Keratinocyte (primary cell): ENCODE measurements at regions not wholly inside any gene's neighbourhood (a gene's known extent, or its start where the extent isn't known, plus 50 kb on each side); places are given as distances from the start of the nearest gene placed in this dataset.

Experiments
- EZH2 ChIP-seq: IDR thresholded peaks from one replicate; pipeline ENCODE4 v1.6.1; 2012; ENCODE audit warnings: inconsistent platforms, mild to moderate bottlenecking, low read length, moderate library complexity
- TF ChIP-seq, protein P1 (sequence below), 3 experiments: IDR thresholded peaks in 1 of 3; conservative IDR thresholded peaks in 1 of 3; optimal IDR thresholded peaks in 1 of 3; 2 replicates in 2 of 3; 3 replicates in 1 of 3; pipeline versions ENCODE3 to v1.5.1; 2011; ENCODE audit warnings: low read length in 3 of 3, mild to moderate bottlenecking in 3 of 3, moderate library complexity in 2 of 3, control low read depth in 1 of 3, inconsistent platforms in 1 of 3; ENCODE audit not compliant: insufficient read depth in 2 of 3; ENCODE audit errors: extremely low read depth in 1 of 3

DNA sequence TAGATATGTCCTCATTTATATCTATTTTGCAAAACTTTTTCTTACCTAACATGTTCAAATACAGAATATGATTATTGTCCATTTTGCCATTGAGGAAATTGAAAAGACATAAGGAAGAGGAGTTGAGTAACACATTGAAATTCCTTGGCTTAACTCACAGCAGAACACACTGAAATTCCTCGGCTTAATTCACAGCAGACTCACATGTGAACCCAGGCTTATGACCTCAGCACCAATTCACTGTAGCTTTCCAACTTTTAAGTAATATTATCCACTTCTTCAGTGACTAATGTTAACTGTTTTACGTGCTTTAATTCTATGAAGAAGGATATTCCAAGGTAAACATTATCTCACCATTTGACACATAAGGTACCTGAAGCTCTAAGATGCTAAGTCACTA lies 597.5 kb upstream of the PFKP start:
- TF ChIP-seq, protein P1, sequence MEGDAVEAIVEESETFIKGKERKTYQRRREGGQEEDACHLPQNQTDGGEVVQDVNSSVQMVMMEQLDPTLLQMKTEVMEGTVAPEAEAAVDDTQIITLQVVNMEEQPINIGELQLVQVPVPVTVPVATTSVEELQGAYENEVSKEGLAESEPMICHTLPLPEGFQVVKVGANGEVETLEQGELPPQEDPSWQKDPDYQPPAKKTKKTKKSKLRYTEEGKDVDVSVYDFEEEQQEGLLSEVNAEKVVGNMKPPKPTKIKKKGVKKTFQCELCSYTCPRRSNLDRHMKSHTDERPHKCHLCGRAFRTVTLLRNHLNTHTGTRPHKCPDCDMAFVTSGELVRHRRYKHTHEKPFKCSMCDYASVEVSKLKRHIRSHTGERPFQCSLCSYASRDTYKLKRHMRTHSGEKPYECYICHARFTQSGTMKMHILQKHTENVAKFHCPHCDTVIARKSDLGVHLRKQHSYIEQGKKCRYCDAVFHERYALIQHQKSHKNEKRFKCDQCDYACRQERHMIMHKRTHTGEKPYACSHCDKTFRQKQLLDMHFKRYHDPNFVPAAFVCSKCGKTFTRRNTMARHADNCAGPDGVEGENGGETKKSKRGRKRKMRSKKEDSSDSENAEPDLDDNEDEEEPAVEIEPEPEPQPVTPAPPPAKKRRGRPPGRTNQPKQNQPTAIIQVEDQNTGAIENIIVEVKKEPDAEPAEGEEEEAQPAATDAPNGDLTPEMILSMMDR (optimal IDR thresholded peaks at IDR 0.05 in 1 of 3, IDR thresholded peaks at IDR 0.05 in 1 of 3, conservative IDR thresholded peaks at IDR 0.05 in 1 of 3; ENCODE audit: extremely low read depth in 1 of 3, insufficient read depth in 2 of 3, low read length in 3 of 3), result no peak
- no peak for TF ChIP-seq EZH2
